ENCODE measurements at regions not wholly inside any gene's neighbourhood (a gene's known extent, or its start where the extent isn't known, plus 50 kb on each side); places are given as distances from the start of the nearest gene placed in this dataset.

GRCh38 chr6:164561656-164562055 is 747.7 kb downstream of the C6orf118 start:
- Mint-ChIP-seq H3K4me1 (ENCODE audit: low read depth) (no peaks in the 10 kb centered on the region), H3K36me3 (ENCODE audit: low read depth) (no peaks in the 10 kb centered on the region), H3K27ac (no peak overlapping the region), H3K27me3 (no peaks in the 10 kb centered on the region), H3K9me3 (peaks cover 19% of the 10 kb centered on the region), H3K4me3 (no peak overlapping the region)
- H3K9me3 ChIP-seq (ENCODE audit: control insufficient read depth in 1 of 2, insufficient read depth in 1 of 2, low read length in 2 of 2): peaks cover 7% of the 10 kb centered on the region in 2 experiments
- no peak for DNase-seq
- H3K4me3 ChIP-seq (ENCODE audit: low read length): no peak overlapping the region
- H3K27me3 ChIP-seq (ENCODE audit: control insufficient read depth in 1 of 2, insufficient read depth in 2 of 2, low read length in 2 of 2): no peaks in the 10 kb centered on the region
- CTCF ChIA-PET: no interaction called here
- no peak for ATAC-seq (ENCODE audit: poor library complexity)
- intact Hi-C loops (cut with DNase I, micrococcal nuclease): no loop called here
- POLR2A ChIA-PET: no interaction called here
- H3K27ac ChIP-seq (ENCODE audit: low read depth in 1 of 2, low read length in 2 of 2): no peak overlapping the region
- no peaks in the 10 kb centered on the region for H3K4me1 ChIP-seq (ENCODE audit: insufficient read depth, low read length)
- no peak for TF ChIP-seq CTCF (IDR thresholded peaks at IDR 0.05)
- H3K36me3 ChIP-seq (ENCODE audit: insufficient read depth, low read length): no peaks in the 10 kb centered on the region

- POLR2A ChIA-PET: no interaction called here
- Histone ChIP-seq H3K4me3 (ENCODE audit: low read length) (no peak overlapping the region), H3K4me1 (ENCODE audit: insufficient read depth, low read length) (no peaks in the 10 kb centered on the region), H3K27ac (ENCODE audit: low read depth in 1 of 2, low read length in 2 of 2) (no peak overlapping the region), H3K9me3 (ENCODE audit: control insufficient read depth in 1 of 2, insufficient read depth in 1 of 2, low read length in 2 of 2) (peaks cover 0 to 4% of the 10 kb centered on the region in 2 experiments), H3K36me3 (ENCODE audit: insufficient read depth, low read length) (no peaks in the 10 kb centered on the region), H3K27me3 (ENCODE audit: control insufficient read depth in 1 of 2, insufficient read depth in 2 of 2, low read length in 2 of 2) (no peaks in the 10 kb centered on the region)
- peaks cover 5% of the 10 kb centered on the region for H3K9me3 Mint-ChIP-seq
- H3K27ac Mint-ChIP-seq: no peak overlapping the region
- no peak overlapping the region for H3K4me3 Mint-ChIP-seq
- ATAC-seq (ENCODE audit: poor library complexity) (no peak), DNase-seq (no peak)
- CTCF ChIA-PET: no interaction called here
- no peaks in the 10 kb centered on the region for H3K27me3 Mint-ChIP-seq
- intact Hi-C loops (cut with DNase I, micrococcal nuclease): no loop called here
- no peaks in the 10 kb centered on the region for H3K4me1 Mint-ChIP-seq (ENCODE audit: low read depth)
- TF ChIP-seq CTCF (IDR thresholded peaks at IDR 0.05): no peak
- H3K36me3 Mint-ChIP-seq (ENCODE audit: low read depth): no peaks in the 10 kb centered on the region
These were observed 754.5 kb downstream of the C6orf118 start for GRCh38 chr6:164554700-164555476.

- Histone ChIP-seq H3K4me3 (ENCODE audit: low read length) (no peak overlapping the region), H3K4me1 (ENCODE audit: insufficient read depth, low read length) (no peaks in the 10 kb centered on the region), H3K36me3 (ENCODE audit: insufficient read depth, low read length) (no peaks in the 10 kb centered on the region), H3K27ac (ENCODE audit: low read depth in 1 of 2, low read length in 2 of 2) (no peak overlapping the region), H3K9me3 (ENCODE audit: control insufficient read depth in 1 of 2, insufficient read depth in 1 of 2, low read length in 2 of 2) (peaks cover 0 to 4% of the 10 kb centered on the region in 2 experiments), H3K27me3 (ENCODE audit: control insufficient read depth in 1 of 2, insufficient read depth in 2 of 2, low read length in 2 of 2) (no peaks in the 10 kb centered on the region)
- no peak for TF ChIP-seq CTCF (IDR thresholded peaks at IDR 0.05)
- Mint-ChIP-seq H3K9me3 (peaks cover 5% of the 10 kb centered on the region), H3K27ac (no peak overlapping the region), H3K4me1 (ENCODE audit: low read depth) (no peaks in the 10 kb centered on the region), H3K36me3 (ENCODE audit: low read depth) (no peaks in the 10 kb centered on the region), H3K27me3 (no peaks in the 10 kb centered on the region), H3K4me3 (no peak overlapping the region)
- ChIA-PET CTCF (no interaction called here), POLR2A (no interaction called here)
- ATAC-seq (ENCODE audit: poor library complexity) (no peak), DNase-seq (no peak)
- intact Hi-C loops (cut with DNase I, micrococcal nuclease): no loop called here
These were observed 755.2 kb downstream of the C6orf118 start for GRCh38 chr6:164554226-164554625.

All from CD4-positive, alpha-beta T cell (primary cell).